Endothelial cell of umbilical vein (primary cell): ENCODE measurements at regions not wholly inside any gene's neighbourhood (a gene's known extent, or its start where the extent isn't known, plus 50 kb on each side); places are given as distances from the start of the nearest gene placed in this dataset.

ENCODE experiments used
- BruUV-seq: library from RNA; stranded (reverse); fragments of 400-500 nt; replicated peaks from 2 replicates; lab custom pipeline; 2021; lab: Mats Ljungman, UMichigan
- CTCF ChIA-PET: fragments of 300-600, 350-600 bp; sonication (Branson Sonifier 250); formaldehyde crosslinking; loops from one replicate; lab custom pipeline; 2021; ENCODE audit warnings: antibody characterized with exemption, inconsistent platforms; lab: Charles Lee
- POLR2A ChIA-PET: fragments of 300-600, 350-600 bp; sonication (Branson Sonifier 250); formaldehyde crosslinking; loops from one replicate; lab custom pipeline; 2021; ENCODE audit warnings: antibody characterized with exemption, inconsistent platforms; lab: Charles Lee
- DNase-seq: peaks from one replicate; pipeline ENCODE4 v3.0.0-alpha.2; 2011; ENCODE audit warnings: low read depth, low spot score
- FAIRE-seq: peaks from 2 replicates; lab custom pipeline; 2011; peaks lifted over from hg19 to GRCh38; lab: Jason Lieb, UNC
- H2AFZ ChIP-seq: 2 replicates; pipeline ENCODE4 v1.6.0; 2012; ENCODE audit warnings: low read depth, low read length, control low read depth, inconsistent platforms
- H3K27ac ChIP-seq: 2 replicates; pipeline ENCODE4 v1.5.1; 2011; ENCODE audit warnings: low read depth, mild to moderate bottlenecking, control low read depth, low read length, moderate library complexity; ENCODE audit not compliant: insufficient read depth
- H3K27me3 ChIP-seq, 2 experiments: 2 replicates each; pipeline versions ENCODE4 v1.6.0 to v1.6.1; 2011; ENCODE audit warnings: low read length in 2 of 2, mixed read lengths in 1 of 2; ENCODE audit not compliant: control insufficient read depth in 2 of 2, insufficient read depth in 2 of 2
- H3K36me3 ChIP-seq, 2 experiments: 2 replicates in 1 of 2; 3 replicates in 1 of 2; pipeline ENCODE4 v1.5.1; 2011; ENCODE audit warnings: low read length in 2 of 2, mild to moderate bottlenecking in 1 of 2, moderate library complexity in 1 of 2; ENCODE audit not compliant: control insufficient read depth in 2 of 2, insufficient read depth in 2 of 2; ENCODE audit errors: extremely low read depth in 1 of 2
- H3K4me1 ChIP-seq: 3 replicates; pipeline ENCODE4 v1.5.1; 2011; ENCODE audit warnings: mild to moderate bottlenecking, low read length; ENCODE audit not compliant: control insufficient read depth, insufficient read depth; ENCODE audit errors: extremely low read depth
- H3K4me2 ChIP-seq: 2 replicates; pipeline ENCODE4 v1.6.1; 2011; ENCODE audit warnings: low read length, control low read depth, mixed read lengths; ENCODE audit not compliant: insufficient read depth
- H3K4me3 ChIP-seq, 3 experiments: fragments of 200-600 bp in 1 of 3; sonication (generic), shearing (Covaris generic) in 1 of 3; replicated peaks in 1 of 3; 2 replicates each; pipeline ENCODE4 v1.5.1; 2011 to 2016; ENCODE audit warnings: control low read depth in 3 of 3, low read length in 3 of 3, mild to moderate bottlenecking in 2 of 3, inconsistent platforms in 1 of 3, low read depth in 1 of 3, moderate library complexity in 1 of 3; ENCODE audit not compliant: insufficient read depth in 1 of 3
- H3K79me2 ChIP-seq: 2 replicates; pipeline ENCODE4 v1.6.0; 2012; ENCODE audit warnings: low read length, inconsistent platforms; ENCODE audit not compliant: control insufficient read depth, insufficient read depth
- H3K9ac ChIP-seq: replicated peaks from 2 replicates; pipeline ENCODE3; 2011; ENCODE audit warnings: low read length, control low read depth; ENCODE audit not compliant: insufficient read depth; ENCODE audit errors: extremely low read depth
- H3K9me1 ChIP-seq: replicated peaks from 3 replicates; pipeline ENCODE4 v1.6.0; 2011; ENCODE audit warnings: mild to moderate bottlenecking, low read length; ENCODE audit not compliant: control insufficient read depth, insufficient read depth; ENCODE audit errors: extremely low read depth
- H3K9me3 ChIP-seq: replicated peaks from 2 replicates; pipeline ENCODE4 v1.5.1; 2012; ENCODE audit warnings: low read length, inconsistent platforms; ENCODE audit not compliant: control insufficient read depth, insufficient read depth
- H4K20me1 ChIP-seq: replicated peaks from 2 replicates; pipeline ENCODE3; 2011; ENCODE audit warnings: mild to moderate bottlenecking, low read length; ENCODE audit not compliant: control insufficient read depth, insufficient read depth; ENCODE audit errors: extremely low read depth
- EZH2 ChIP-seq: IDR thresholded peaks from 2 replicates; pipeline ENCODE4 v1.6.1; 2012; ENCODE audit warnings: borderline replicate concordance, low read depth, mild to moderate bottlenecking, moderate library complexity, low read length, inconsistent platforms; ENCODE audit not compliant: severe bottlenecking
- FOS ChIP-seq: IDR thresholded peaks from 2 replicates; pipeline ENCODE4 v1.6.1; 2011; ENCODE audit warnings: mild to moderate bottlenecking, low read length, moderate library complexity, borderline replicate concordance; ENCODE audit not compliant: insufficient read depth
- GATA2 ChIP-seq: IDR thresholded peaks from 2 replicates; pipeline ENCODE4 v1.7.0; 2011; ENCODE audit warnings: low read depth, mild to moderate bottlenecking, moderate library complexity, mixed read lengths, low read length; ENCODE audit not compliant: insufficient read length, insufficient read depth
- JUN ChIP-seq: IDR thresholded peaks from 2 replicates; pipeline ENCODE4 v1.6.1; 2011; ENCODE audit warnings: borderline replicate concordance, low read depth; ENCODE audit not compliant: insufficient read length, insufficient read depth
- MAX ChIP-seq: IDR thresholded peaks from 2 replicates; pipeline ENCODE4 v1.6.1; 2011; ENCODE audit not compliant: insufficient read depth, insufficient read length
- MYC ChIP-seq: IDR thresholded peaks from one replicate; pipeline ENCODE4 v1.6.1; 2011; ENCODE audit warnings: mild to moderate bottlenecking, low read depth, low read length
- POLR2A ChIP-seq: IDR thresholded peaks from 2 replicates; pipeline ENCODE4 v1.6.1; 2012; ENCODE audit warnings: low read depth, mild to moderate bottlenecking, control low read depth, low read length
- POLR2AphosphoS5 ChIP-seq: IDR thresholded peaks from 2 replicates; pipeline ENCODE4 v1.6.1; 2012; ENCODE audit warnings: low read depth, mild to moderate bottlenecking, control low read depth, low read length, moderate library complexity; ENCODE audit not compliant: insufficient read depth
- dilution Hi-C: fragments of 300-500 bp; cut with MboI; formaldehyde crosslinking; loops from one replicate; pipeline ENCODE4 v1.15.0; 2019; ENCODE audit warnings: low sequenced_read_pairs; ENCODE audit not compliant: extremely low pct_ligation_motif_present
- intact Hi-C: fragments of 100-400 bp; cut with micrococcal nuclease; formaldehyde crosslinking; loops from one replicate; pipeline ENCODE4 v1.10.0; 2022
- TF ChIP-seq, protein P1 (sequence below), 2 donors: IDR thresholded peaks; 1 replicate in 1 of 2; 2 replicates in 1 of 2; pipeline ENCODE4 v1.5.1; 2011; ENCODE audit warnings: low read length in 2 of 2, mild to moderate bottlenecking in 2 of 2, moderate library complexity in 2 of 2, control low read depth in 1 of 2, inconsistent platforms in 1 of 2, low read depth in 1 of 2; ENCODE audit not compliant: insufficient read depth in 1 of 2; ENCODE audit errors: extremely low read depth in 1 of 2

DNA sequence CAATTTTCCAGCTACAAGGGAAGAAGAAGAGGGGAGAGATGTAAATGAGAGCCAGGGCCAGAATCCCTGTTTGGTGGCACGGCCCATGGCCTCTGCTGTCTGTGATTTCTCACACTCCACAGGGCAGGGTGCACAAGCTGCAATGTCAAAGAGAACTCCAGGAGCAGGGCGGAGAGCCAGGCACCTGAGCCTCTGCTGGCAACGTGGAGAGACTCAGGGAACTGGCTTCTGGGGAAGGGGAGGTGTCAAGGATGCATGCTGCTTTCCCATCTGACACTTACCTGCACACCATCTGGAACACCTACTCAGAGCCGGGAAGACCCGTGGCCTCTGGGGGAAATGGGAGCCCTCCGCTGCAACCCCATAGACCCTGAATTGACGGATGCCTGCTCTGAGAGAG, 507.5 kb upstream of the NR2F2 start:
- Histone ChIP-seq H3K9ac (no peak overlapping the region), H3K4me1 (no peaks in the 10 kb centered on the region), H3K9me3 (no peaks in the 10 kb centered on the region), H3K9me1 (no peaks in the 10 kb centered on the region), H3K36me3 (no peaks in the 10 kb centered on the region), H3K79me2 (no peaks in the 10 kb centered on the region), H3K4me3 (no peak overlapping the region), H2AFZ (no peak overlapping the region), H4K20me1 (no peaks in the 10 kb centered on the region), H3K4me2 (no peak overlapping the region), H3K27ac (no peak overlapping the region), H3K27me3 (no peaks in the 10 kb centered on the region)
- intact Hi-C loops, result no loop called here
- ChIA-PET POLR2A (no interaction called here), CTCF (no interaction called here)
- FAIRE-seq (no peak), DNase-seq (no peak)
- no TSS peak for BruUV-seq
- no peak for TF ChIP-seq MAX
- TF ChIP-seq JUN, result no peak
- TF ChIP-seq POLR2AphosphoS5, result no peak
- TF ChIP-seq FOS, result no peak
- TF ChIP-seq, protein P1, sequence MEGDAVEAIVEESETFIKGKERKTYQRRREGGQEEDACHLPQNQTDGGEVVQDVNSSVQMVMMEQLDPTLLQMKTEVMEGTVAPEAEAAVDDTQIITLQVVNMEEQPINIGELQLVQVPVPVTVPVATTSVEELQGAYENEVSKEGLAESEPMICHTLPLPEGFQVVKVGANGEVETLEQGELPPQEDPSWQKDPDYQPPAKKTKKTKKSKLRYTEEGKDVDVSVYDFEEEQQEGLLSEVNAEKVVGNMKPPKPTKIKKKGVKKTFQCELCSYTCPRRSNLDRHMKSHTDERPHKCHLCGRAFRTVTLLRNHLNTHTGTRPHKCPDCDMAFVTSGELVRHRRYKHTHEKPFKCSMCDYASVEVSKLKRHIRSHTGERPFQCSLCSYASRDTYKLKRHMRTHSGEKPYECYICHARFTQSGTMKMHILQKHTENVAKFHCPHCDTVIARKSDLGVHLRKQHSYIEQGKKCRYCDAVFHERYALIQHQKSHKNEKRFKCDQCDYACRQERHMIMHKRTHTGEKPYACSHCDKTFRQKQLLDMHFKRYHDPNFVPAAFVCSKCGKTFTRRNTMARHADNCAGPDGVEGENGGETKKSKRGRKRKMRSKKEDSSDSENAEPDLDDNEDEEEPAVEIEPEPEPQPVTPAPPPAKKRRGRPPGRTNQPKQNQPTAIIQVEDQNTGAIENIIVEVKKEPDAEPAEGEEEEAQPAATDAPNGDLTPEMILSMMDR (IDR thresholded peaks at IDR 0.05; ENCODE audit: extremely low read depth in 1 of 2, insufficient read depth in 1 of 2, low read depth in 1 of 2, low read length in 2 of 2), result no peak
- no peak for TF ChIP-seq POLR2A
- TF ChIP-seq MYC, result no peak
- no peak for TF ChIP-seq EZH2
- TF ChIP-seq GATA2, result no peak
- dilution Hi-C loops, result no loop called here
